GM04504 (cell line): ENCODE measurements at regions not wholly inside any gene's neighbourhood (a gene's known extent, or its start where the extent isn't known, plus 50 kb on each side); places are given as distances from the start of the nearest gene placed in this dataset.

Source experiments
- DNase-seq: peaks from one replicate; pipeline ENCODE4 v3.0.0-alpha.2; 2012; ENCODE audit warnings: low read depth

- no peak for DNase-seq
Measured at GRCh38 chr3:13152826-13153710, 79.8 kb upstream of the IQSEC1 start.

GRCh38 chr3:13150624-13151023 is 77.4 kb upstream of the IQSEC1 start:
- DNase-seq = no peak

- DNase-seq = no peak
Measured at GRCh38 chr3:13149330-13150108, 76.3 kb upstream of the IQSEC1 start.

- no peak for DNase-seq
Measured at GRCh38 chr3:13148561-13149329, 75.5 kb upstream of the IQSEC1 start.

- no peak for DNase-seq
Measured at GRCh38 chr3:13148126-13148525, 74.9 kb upstream of the IQSEC1 start.

- DNase-seq = no peak
Measured at GRCh38 chr3:13147344-13147743, 74.1 kb upstream of the IQSEC1 start.

- DNase-seq = no peak
Measured at GRCh38 chr3:13146643-13147143, 73.5 kb upstream of the IQSEC1 start.

- DNase-seq = no peak
Measured at GRCh38 chr3:13145826-13146642, 72.8 kb upstream of the IQSEC1 start.

GRCh38 chr3:13145131-13145825 is 72.0 kb upstream of the IQSEC1 start:
- DNase-seq = no peak

GRCh38 chr3:13144163-13145023 is 71.2 kb upstream of the IQSEC1 start:
- DNase-seq = no peak

GRCh38 chr3:13143381-13144004 is 70.3 kb upstream of the IQSEC1 start:
- no peak for DNase-seq

- DNase-seq = no peak
Measured at GRCh38 chr3:13142552-13143380, 69.5 kb upstream of the IQSEC1 start.

GRCh38 chr3:13141991-13142412 is 68.8 kb upstream of the IQSEC1 start:
- peak; percentile 3 for DNase-seq

GRCh38 chr3:13141183-13141582 is 68.0 kb upstream of the IQSEC1 start:
- no peak for DNase-seq

GRCh38 chr3:13140596-13140995 is 67.4 kb upstream of the IQSEC1 start:
- DNase-seq = no peak

GRCh38 chr3:13139471-13140065 is 66.3 kb upstream of the IQSEC1 start:
- no peak for DNase-seq

GRCh38 chr3:13138833-13139145 is 65.6 kb upstream of the IQSEC1 start:
- DNase-seq = no peak
